HG02678 (cell line): ENCODE measurements at regions not wholly inside any gene's neighbourhood (a gene's known extent, or its start where the extent isn't known, plus 50 kb on each side); places are given as distances from the start of the nearest gene placed in this dataset.
"Not testable (repeated sequence)": the region's sequence is repeated elsewhere in the genome, so short reads cannot be mapped to it uniquely, and the experiment has no call there.

Experiments
- ATAC-seq: cut with Tn5 transposase; IDR thresholded peaks from one replicate; pipeline ENCODE4 v1.9.1; 2021; ENCODE audit warnings: mild to moderate bottlenecking, moderate library complexity; ENCODE audit not compliant: unreplicated experiment

GRCh38 chr10:45056806-45057205, 56.1 kb downstream of the ZNF22 start:
- ATAC-seq: not testable (repeated sequence)

GRCh38 chr10:45058580-45058979, 57.9 kb downstream of the ZNF22 start:
- no peak for ATAC-seq

GRCh38 chr10:45058992-45059561, 58.4 kb downstream of the ZNF22 start:
- no peak for ATAC-seq

GRCh38 chr10:45059632-45060031, 58.9 kb downstream of the ZNF22 start:
- ATAC-seq: no peak

- ATAC-seq: no peak
Measured at GRCh38 chr10:45061982-45062381, 61.3 kb downstream of the ZNF22 start.

GRCh38 chr10:45063591-45064231, 63.0 kb downstream of the ZNF22 start:
- ATAC-seq: no peak

GRCh38 chr10:45064998-45065397, 64.3 kb downstream of the ZNF22 start:
- no peak for ATAC-seq

- ATAC-seq: no peak
Measured at GRCh38 chr10:45071043-45071813, 70.5 kb downstream of the ZNF22 start.

GRCh38 chr10:45075216-45075615, 74.5 kb downstream of the ZNF22 start:
- ATAC-seq: no peak

GRCh38 chr10:45075826-45076380, 75.2 kb downstream of the ZNF22 start:
- ATAC-seq: no peak

GRCh38 chr10:45076891-45077290, 76.2 kb downstream of the ZNF22 start:
- no peak for ATAC-seq

- ATAC-seq: no peak
Measured at GRCh38 chr10:45080331-45080730, 79.6 kb downstream of the ZNF22 start.

GRCh38 chr10:45082176-45082575, 81.5 kb downstream of the ZNF22 start:
- ATAC-seq: no peak

GRCh38 chr10:45091968-45092367, 91.2 kb downstream of the ZNF22 start:
- ATAC-seq: no peak

GRCh38 chr10:45093945-45094344, 93.2 kb downstream of the ZNF22 start:
- ATAC-seq: no peak

- no peak for ATAC-seq
Measured at GRCh38 chr10:45095286-45095685, 94.6 kb downstream of the ZNF22 start.

- ATAC-seq: no peak
Measured at GRCh38 chr10:45096001-45096400, 95.3 kb downstream of the ZNF22 start.

GRCh38 chr10:45100429-45100828, 99.7 kb downstream of the ZNF22 start:
- ATAC-seq: no peak

- ATAC-seq: no peak
Measured at GRCh38 chr10:45104674-45105073, 104.0 kb downstream of the ZNF22 start.

GRCh38 chr10:45105309-45105708, 104.6 kb downstream of the ZNF22 start:
- ATAC-seq: not testable (repeated sequence)

- no peak for ATAC-seq
Measured at GRCh38 chr10:45106236-45106856, 105.6 kb downstream of the ZNF22 start.
